ENCODE measurements at regions not wholly inside any gene's neighbourhood (a gene's known extent, or its start where the extent isn't known, plus 50 kb on each side); places are given as distances from the start of the nearest gene placed in this dataset.

GRCh38 chr10:14385596-14386593, 55.2 kb upstream of the FRMD4A start:
- DNase-seq, result peak; percentile 99

- no peak for DNase-seq
Observed at GRCh38 chr10:14384915-14385314, 54.2 kb upstream of the FRMD4A start.

DNA sequence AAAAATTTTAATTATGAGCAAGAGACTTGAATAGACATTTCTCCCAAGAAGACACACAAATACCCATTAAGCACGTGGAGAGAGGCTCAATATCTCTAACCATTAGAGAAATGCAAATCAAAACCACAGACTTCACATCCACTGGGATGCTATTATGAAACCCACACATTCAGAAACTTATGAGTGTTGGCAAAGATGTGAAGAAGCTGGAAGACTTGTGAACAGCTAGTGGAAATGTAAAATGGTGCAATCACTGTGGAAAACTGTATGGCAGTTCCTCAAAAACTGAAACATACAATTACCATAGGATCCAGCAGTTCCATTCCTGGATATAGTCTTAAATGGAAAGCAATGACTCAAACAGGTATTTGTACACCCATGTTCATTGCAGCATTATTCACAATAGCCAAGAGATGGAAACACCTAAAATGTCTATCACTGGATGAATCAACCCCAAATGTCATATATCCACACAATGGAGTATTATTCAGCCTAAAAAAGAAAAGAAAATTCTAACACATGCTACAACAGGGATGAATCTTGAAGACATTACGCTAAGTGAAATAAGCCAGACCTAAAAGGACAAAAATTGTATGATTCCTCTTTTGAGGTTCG, 53.5 kb upstream of the FRMD4A start:
- no peak for DNase-seq

GRCh38 chr10:14383266-14383665, 52.5 kb upstream of the FRMD4A start:
- peak; percentile 93 for DNase-seq

DNA sequence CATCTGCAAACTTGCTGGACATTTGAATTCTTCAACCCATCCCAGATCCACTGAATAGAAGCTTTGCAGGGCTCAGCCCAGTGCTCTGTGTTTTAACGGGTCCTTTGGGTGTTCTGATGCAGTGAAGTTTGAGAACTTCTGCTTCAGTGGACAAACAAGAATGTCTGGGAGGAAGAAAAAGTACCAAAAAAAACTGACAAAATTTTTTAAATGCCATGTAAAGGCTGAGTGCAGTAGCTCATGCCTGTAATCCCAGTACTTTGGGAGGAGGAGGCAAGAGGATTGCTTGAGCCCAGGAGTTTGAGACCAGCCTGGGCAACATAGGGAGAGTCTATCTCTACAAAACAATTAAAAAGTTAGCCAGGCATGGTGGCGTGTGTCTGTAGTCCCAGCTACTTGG, 51.8 kb upstream of the FRMD4A start:
- DNase-seq, result no peak

- DNase-seq, result no peak
Observed at GRCh38 chr10:14382022-14382421, 51.3 kb upstream of the FRMD4A start.

GRCh38 chr10:14381475-14381874, 50.8 kb upstream of the FRMD4A start:
- peak; percentile 65 for DNase-seq

DNA sequence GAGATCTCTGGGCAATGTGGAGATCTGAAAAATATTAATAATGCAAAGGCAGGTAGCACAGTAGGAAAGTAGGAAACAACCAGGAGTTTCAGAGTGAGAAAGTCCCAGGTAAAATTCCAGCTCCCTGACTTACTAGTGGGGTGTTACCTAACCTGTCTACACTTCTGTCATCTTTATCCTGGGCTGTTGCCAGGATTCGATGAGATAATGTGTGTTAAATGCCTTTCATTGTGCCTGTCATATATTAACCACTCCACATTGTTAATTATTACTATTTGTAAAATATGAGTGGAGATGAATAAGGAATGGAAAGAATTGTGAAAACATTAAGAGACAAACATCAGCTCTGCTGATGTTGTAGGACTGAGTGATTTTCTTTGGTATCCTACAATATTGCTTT, 50.0 kb upstream of the FRMD4A start:
- no peak for DNase-seq

Data from islet precursor cell (in vitro differentiated cells).